HG03565 (cell line): ENCODE measurements at regions not wholly inside any gene's neighbourhood (a gene's known extent, or its start where the extent isn't known, plus 50 kb on each side); places are given as distances from the start of the nearest gene placed in this dataset.
"Not testable (repeated sequence)": the region's sequence is repeated elsewhere in the genome, so short reads cannot be mapped to it uniquely, and the experiment has no call there.

Source experiments
- ATAC-seq: cut with Tn5 transposase; IDR thresholded peaks from one replicate; pipeline ENCODE4 v1.9.1; 2021; ENCODE audit warnings: mild to moderate bottlenecking, moderate library complexity; ENCODE audit not compliant: unreplicated experiment

DNA sequence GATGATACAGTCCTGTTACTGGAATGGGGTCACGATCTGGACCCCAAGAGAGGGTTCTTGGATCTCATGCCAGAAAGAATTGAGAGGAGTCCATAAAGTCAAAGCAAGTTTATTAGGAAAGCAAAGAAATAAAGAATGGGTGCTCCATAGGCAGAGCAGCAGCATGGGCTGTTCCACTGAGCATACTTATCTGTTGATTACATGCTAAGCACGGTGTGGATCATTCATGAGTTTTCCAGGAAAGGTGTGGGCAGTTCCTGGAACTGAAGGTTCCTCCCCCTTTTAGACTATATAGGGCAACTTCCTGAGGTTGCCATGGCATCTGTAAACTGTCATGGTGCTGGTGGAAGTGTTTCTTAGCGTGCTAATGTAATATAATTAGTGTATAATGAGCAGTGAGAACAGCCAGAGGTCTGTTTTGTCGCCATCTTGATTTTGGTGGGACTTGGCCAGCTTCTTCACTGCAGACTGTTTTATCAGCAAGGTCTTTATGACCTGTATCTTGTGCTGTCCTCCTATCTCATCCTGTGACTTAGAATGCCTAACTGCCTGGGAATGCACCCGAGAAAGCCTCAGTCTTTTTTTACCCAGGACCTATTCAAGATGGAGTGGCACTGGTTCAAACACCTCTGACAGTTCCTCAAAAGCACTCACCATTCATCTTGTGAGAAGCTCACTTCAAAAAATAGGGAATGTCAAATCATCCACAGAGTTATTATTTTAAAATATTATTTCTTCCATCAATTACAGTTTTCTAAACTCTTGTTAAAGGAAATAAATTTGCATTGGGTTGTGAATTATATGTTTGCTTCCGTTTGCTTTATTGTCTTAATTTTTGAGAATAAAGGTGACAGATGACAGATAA lies 1358.8 kb upstream of the TMEM132C start:
- ATAC-seq: no peak

GRCh38 chr12:126908765-126909142 lies 1358.2 kb upstream of the TMEM132C start:
- ATAC-seq: no peak

DNA sequence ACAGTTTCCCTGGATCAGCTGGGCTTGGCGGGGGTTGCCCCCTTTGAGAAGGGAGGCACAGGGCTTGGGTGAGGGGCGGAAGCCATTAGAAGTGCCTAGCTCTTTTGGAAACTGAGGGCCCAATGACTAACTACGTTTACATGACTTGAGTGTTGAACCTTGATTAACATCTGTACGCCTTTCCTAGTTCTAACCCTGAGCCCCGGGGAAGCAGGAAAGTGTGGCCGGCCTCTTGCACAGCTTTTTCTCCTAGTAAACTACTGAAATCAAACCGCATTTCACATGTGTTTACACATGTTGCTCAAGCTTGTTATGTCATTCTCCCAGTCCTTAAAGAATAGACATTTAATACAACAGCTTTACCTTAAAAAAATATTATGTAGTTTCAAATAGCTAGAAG lies 1356.4 kb upstream of the TMEM132C start:
- no peak for ATAC-seq

DNA sequence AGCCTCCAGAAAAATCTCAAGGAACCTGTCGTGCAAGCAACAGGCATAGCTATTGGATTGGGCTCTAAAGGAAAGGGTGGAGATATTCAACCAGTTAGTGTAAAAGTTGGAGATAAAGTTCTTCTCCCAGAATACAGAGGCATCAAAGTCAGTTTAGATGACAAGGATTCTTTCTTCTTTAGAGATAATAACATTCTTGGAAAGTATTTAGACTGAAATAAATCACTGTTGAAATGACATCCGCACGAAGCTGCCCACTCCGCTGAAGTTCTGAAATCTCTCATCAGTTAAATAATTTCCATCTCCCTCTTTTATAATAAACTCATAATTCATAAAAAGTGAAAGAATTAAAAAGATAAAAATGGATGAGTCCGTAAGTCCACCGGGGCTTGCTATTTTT lies 1354.9 kb upstream of the TMEM132C start:
- ATAC-seq: no peak

DNA sequence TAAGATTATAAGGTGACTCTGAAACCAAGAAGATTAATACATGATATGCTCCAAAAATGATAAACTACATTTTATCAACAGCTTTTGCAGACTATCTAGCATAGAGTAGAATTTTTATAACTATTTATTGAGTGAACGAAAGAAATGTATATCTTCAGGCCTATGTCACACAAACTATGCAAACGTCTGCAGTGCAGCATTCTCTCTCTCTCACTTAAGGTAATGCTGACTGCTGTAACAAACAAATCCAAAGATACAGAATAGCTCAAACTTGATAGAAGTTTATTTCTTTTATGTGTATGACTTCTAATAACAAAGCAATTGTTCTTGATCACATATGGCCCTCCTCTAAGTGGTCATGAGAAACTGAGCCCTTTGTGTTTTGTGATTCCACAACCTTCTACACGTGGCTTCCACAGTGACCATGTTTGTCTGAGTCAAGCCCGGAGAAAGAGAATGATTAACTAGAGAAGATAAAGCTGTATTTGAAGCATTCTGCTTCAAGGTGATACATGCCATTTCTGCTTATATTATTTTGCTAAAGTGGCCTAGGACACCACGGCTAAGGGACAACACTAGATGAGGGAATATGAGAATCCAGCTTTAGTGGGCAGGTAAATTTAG lies 1352.7 kb upstream of the TMEM132C start:
- ATAC-seq: no peak

GRCh38 chr12:126915309-126915708 lies 1351.7 kb upstream of the TMEM132C start:
- ATAC-seq: no peak

- ATAC-seq: no peak
Measured at GRCh38 chr12:126926023-126926594, 1340.9 kb upstream of the TMEM132C start.

GRCh38 chr12:126930234-126930633 lies 1336.7 kb upstream of the TMEM132C start:
- ATAC-seq: no peak

DNA sequence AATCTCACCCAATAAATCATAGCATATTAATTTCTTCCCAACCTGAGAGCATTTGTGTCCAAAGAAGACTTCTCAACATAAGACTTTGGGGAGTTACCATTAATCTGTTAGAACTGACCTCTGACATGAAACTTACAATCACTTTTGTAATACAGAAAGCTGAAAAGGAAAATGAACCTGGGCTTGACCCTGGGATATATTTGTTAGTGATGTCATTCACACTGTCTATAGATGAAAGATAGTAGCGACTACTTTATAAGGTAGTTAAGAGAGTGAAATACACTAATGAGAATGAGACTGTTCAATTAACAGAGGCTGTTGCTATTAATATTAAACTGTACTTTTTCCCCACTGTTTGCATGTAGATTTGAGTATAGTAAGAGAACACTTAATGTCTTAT lies 1334.8 kb upstream of the TMEM132C start:
- no peak for ATAC-seq

DNA sequence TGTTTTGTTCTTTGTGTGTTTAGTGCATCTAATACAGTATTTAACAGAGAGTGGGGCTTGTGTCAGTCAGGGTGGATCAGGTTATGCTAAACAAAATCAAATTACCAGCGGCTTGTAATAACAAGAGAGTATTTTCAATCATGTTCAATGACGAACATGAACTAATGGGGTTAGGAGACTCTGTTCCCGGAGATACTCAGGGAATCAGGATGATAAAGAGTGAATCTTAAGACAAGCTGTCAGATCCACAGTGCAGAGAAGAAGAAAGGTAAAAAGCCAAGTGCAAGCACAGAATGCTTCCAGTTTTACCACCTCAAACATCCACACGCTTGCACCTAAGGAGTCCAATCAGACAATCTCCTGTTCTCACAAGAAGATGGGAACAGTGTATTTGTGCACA lies 1331.5 kb upstream of the TMEM132C start:
- ATAC-seq: no peak

DNA sequence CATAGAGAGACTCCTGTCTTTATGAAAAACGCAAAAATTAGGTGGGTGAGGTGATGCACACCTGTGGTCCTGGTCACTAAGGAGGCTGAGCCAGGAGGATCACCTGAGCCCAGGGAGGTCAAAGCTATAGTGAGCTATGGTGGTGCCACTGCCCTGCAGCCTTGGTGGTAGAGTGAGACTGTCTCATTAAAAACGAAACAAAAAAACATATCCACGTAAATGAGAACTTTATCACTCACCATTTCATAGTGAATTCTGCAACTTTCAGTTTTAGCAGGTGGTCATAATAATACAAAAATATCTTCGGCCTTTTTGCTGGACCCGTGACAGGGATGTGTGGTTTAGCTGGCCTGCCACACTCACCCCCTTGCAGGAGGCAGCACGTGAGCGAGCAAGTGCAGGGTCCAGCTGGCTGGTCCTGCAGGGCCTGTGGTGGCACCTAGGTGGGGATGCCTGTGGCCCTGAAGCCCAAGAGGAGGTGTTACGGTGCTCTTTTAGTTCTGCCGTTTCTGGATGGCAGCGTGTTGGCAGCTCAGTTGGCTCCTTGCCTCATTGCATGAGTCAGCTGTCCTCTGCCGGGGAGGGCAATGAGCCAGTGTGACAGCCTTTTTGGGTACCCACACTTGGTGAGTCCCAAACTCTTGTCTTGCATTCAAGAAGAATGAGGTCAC lies 1330.7 kb upstream of the TMEM132C start:
- no peak for ATAC-seq

DNA sequence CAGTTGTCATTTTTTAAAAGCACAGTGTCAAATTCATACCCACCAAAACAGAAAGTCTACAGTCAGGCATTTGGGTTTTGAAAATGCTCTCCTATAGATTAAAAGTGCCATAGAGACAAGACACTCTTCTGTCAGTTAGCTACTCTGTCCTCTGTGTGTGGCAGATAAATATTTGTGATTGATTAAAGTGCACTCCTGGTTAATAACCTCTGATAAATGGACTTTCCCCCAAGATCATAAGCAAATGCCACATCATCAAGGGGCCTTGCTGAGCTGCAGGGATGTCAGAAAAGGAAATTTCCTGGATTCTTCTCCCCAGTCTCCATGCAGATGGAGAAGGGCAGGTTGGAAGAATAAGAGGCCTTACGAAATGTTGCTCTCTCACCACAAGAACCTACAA lies 1329.5 kb upstream of the TMEM132C start:
- ATAC-seq: no peak

DNA sequence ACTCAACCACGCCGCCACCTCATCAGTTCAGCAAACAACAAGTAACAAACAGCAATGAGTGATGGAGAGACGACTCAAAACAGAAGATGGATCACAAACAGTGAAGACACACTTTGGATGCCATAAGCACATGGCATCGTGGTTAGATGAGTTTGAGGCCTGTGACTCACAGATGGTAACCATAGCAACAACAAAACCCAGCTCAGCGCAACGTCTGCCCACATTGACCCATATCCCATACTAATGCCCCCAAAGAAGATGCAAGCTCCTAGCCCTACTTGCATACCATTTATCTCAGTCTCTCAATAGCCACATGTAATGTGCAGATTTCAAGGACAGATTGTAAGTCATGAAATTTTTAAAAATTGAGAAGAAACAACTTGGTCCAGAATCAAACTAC lies 1322.3 kb upstream of the TMEM132C start:
- no peak for ATAC-seq

DNA sequence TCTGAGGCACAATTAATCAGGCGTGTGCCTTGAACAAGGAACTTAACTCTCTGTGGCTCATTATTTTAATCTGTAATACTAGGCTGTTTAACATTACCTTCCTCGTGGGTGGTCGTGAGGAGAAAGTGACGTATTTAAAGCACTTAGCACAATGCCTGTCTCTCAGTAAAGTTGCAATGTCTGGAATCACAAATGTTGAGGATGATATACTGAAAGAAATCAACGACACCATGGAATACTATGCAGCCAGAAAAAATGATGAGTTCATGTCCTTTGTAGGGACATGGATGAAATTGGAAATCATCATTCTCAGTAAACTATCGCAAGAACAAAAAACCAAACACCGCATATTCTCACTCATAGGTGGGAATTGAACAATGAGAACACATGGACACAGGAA lies 1320.0 kb upstream of the TMEM132C start:
- ATAC-seq: not testable (repeated sequence)

DNA sequence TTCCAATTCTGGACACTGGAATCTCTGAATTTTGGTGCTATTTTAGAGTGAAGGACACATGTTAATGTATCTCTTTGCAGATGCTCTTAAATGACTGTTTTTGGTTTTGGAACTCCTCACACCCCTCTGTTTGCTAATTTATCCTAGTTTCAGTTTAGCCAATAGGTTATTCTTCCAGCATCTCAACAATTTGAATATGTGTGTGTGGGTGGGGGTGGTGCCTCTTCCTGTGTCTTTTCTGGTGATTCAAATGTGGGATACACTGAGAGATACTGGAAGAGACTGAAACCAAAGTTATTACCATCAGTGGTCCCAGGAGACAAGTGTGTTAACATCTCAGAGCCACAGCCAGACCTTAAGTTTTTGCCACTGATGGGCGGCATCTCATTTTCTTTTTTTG lies 1317.4 kb upstream of the TMEM132C start:
- no peak for ATAC-seq

GRCh38 chr12:126950266-126950665 lies 1316.7 kb upstream of the TMEM132C start:
- ATAC-seq: no peak

- no peak for ATAC-seq
Measured at GRCh38 chr12:126952096-126953007, 1314.6 kb upstream of the TMEM132C start.

DNA sequence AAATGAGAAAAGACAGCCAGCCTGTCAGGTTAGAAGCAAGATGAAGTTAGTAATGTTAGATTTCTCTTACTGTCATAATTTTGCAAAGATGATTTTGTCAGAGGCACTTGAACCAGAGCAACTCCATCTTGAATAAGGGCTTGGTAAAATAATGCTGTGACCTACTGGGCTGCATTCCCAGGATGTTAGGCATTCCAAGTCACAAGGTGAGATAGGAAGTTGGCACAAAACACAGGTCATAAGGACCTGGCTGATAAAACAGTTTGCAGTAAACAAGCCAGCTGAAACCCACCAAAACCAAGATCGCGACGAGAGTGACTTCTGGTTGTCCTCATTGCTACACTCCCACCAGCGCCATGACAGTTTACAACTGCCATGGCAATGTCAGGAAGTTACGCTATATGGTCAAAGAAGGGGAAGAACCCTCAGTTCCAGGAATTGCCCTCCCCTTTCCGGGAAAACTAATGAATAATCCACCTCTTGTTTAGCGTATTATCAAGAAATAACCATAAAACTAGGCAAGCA lies 1313.5 kb upstream of the TMEM132C start:
- ATAC-seq: no peak

DNA sequence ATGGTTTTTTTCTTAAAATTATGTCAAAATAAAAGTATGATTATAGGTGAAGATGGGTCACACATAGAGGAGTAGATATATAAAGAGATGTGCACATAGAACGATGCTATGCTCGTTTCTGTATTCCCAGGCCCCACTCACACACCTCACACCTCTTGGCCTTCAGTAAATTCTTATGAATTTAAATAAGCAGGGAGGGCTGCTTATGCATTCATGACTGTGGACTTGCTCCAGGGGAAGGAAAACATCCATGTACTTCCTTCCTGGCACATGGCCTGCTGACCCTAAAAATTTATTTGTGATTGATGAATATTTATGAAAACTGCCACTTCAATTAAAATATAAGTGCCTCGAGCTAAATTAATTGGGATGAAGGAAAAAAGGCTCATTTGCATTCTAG lies 1306.7 kb upstream of the TMEM132C start:
- no peak for ATAC-seq

GRCh38 chr12:126960709-126961108 lies 1306.3 kb upstream of the TMEM132C start:
- ATAC-seq: no peak
